HT1080 (cell line): ENCODE measurements at regions not wholly inside any gene's neighbourhood (a gene's known extent, or its start where the extent isn't known, plus 50 kb on each side); places are given as distances from the start of the nearest gene placed in this dataset.

Experiments used
- DNase-seq: peaks from one replicate; pipeline ENCODE4 v3.0.0-alpha.2; 2015; ENCODE audit warnings: low read depth

DNA sequence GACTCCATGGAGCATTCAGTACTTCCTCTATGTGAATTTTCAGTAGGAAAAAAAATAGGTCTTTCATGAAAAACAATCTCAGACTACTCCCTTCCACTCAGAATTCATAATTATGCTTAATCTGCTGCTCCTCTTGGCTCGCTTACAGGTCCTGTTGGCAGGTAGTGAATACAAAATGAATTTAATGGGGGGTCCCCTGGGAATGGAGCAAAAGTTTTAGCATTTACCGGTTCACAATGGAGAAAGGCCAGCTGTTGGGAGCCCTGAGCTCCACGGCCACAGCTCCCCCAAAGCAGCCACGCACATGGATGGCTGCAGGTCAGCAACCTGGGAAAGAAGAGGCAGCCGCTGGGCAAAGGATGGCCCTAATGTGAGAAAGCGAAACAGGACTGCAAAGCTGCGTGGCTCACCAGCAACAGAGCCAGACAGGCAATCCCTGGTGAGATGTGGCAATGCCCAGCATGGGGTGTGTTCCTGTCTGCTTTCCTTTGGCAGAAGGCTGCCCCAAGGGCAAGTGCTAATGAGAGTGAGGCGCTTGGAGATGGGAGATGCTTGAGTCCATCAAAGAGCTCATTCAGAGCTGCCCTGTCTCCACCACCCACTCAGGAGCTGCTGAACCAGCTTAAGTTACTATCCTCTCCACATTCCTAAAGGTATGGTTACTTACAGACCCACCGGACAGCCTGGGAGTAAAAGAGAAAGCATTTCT lies 447.4 kb downstream of the EPHA4 start:
- DNase-seq: peak; percentile 32

GRCh38 chr2:221125691-221126090 lies 446.4 kb downstream of the EPHA4 start:
- no peak for DNase-seq

GRCh38 chr2:221129657-221130056 lies 442.4 kb downstream of the EPHA4 start:
- DNase-seq: no peak

GRCh38 chr2:221130431-221130830 lies 441.7 kb downstream of the EPHA4 start:
- DNase-seq: no peak

GRCh38 chr2:221133941-221134340 lies 438.2 kb downstream of the EPHA4 start:
- peak; percentile 17 for DNase-seq

GRCh38 chr2:221134718-221135117 lies 437.4 kb downstream of the EPHA4 start:
- DNase-seq: no peak

DNA sequence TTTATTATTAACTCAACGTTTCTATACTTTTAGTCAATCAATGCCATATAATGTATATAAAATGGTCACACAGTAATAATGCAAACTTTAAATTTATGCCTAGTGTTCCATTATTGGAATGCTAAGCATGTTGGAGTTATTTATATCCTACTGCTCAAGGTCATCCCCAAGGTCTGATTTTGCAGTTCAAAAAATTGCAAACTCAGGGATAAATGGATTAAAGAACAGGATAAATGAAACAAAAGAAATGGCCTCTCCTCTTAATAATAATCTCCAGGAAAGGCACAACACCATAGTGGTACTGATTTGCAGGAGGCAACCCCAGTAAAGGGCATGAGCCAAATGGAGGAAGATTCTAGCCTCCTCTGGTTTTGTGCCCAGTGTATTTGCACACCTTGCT lies 436.4 kb downstream of the EPHA4 start:
- DNase-seq: no peak

DNA sequence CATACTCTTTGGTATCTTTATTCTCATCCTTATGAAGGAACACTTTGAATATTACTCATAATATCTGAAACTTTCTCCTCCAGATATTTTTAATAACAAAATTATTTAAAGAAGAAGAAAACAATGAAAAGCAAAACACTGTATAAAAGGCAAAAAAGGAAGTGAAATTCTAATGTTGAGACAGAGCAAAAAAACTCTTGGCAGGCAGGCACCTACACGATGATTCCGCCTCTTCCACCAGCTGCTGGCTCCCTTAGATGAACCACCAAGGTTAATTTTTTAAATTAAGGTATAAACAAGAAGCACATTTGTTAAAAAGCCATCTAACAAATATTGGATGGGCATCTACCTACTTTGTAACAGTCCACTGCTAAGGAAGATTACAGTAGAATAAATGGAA lies 434.7 kb downstream of the EPHA4 start:
- no peak for DNase-seq

GRCh38 chr2:221142341-221142740 lies 429.8 kb downstream of the EPHA4 start:
- DNase-seq: no peak

DNA sequence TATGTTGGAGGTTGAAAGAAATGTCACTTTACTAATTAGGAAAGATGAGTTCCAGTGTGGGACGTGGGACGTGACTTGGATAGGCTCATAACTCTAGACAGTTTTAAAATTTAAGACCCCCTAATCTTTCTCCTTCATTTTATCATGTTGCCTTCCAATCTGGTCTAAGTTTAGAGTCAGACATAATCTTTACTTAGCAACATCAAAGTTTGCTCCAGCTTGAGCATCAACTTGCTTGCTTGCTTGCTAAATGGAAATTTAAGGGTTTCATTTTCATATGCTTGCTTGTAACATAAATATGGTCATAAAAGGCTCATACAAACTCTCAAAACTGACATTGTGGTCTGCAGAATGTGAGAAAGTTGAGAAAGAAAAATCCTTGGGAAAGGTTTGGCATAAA lies 428.9 kb downstream of the EPHA4 start:
- no peak for DNase-seq

- no peak for DNase-seq
Measured at GRCh38 chr2:221144909-221145308, 427.2 kb downstream of the EPHA4 start.

DNA sequence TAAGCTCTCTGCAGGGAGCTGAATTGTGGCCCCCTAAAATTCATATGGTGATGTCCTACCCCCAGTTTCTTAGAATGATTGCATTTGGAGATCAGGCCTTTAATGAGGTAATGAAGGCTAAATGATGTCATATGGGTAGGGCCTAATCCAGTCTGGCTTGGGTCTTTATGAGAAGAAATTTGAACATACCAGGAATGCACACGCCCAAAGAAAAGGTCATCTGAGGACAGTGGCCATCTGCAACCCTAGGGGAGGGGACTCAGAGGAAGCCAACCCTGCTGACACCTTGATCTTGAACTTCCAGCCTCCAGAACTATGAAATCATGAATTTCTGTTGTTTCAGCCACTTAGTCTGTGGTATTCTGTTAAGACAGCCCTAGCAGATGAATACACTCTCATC lies 426.7 kb downstream of the EPHA4 start:
- no peak for DNase-seq

GRCh38 chr2:221153226-221153625 lies 418.9 kb downstream of the EPHA4 start:
- DNase-seq: no peak

- DNase-seq: no peak
Measured at GRCh38 chr2:221154176-221154575, 417.9 kb downstream of the EPHA4 start.

DNA sequence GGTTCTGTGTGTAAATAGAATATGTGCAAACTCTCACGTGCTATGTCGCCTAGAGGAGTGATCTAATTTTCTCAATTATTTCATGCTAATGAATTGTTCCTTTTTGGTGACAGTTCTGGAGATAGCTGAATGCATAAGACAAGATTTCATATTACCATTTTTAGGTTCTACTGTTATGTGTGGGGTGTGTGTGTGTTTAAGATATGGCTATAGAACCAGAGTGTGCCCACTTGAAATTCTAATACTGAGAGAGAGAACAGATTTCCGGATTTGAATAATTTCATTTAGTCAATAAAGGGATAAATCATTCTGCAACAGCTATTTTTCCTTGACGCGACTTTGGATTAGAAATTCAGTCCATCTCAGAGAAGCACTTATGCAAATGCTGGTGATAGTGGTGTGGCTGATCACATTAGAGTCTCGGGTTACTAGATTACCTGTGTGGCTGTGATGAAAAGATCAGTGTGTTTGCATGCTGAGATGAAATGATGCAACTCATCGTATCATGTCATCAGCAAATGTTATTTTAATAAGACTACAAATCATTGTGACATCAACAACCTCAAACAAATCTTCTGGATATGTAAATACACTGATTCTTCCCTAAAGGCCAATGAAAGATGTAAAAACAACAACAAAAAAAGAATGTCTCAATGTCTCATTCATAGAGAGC lies 415.9 kb downstream of the EPHA4 start:
- no peak for DNase-seq

DNA sequence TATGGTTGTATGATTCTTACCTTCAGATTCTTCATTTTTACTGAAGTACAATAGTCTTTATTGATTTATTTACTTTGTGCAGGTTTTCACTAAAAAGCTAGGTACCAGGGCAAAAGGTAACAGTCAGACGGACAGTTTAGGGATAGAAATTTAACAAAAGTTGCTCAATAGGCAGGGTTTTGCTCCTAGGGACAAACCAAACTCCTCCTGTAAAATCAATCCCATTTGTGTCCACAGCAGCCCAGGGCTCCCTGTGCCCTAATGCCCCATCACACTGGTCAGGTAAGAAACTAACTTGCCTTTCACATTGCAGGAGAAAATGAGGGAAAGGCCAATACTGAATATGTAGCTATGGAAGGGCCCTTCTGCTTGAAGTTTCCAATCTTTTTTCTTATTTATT lies 410.9 kb downstream of the EPHA4 start:
- no peak for DNase-seq

- no peak for DNase-seq
Measured at GRCh38 chr2:221166292-221166691, 405.8 kb downstream of the EPHA4 start.

GRCh38 chr2:221167561-221167960 lies 404.5 kb downstream of the EPHA4 start:
- DNase-seq: no peak

DNA sequence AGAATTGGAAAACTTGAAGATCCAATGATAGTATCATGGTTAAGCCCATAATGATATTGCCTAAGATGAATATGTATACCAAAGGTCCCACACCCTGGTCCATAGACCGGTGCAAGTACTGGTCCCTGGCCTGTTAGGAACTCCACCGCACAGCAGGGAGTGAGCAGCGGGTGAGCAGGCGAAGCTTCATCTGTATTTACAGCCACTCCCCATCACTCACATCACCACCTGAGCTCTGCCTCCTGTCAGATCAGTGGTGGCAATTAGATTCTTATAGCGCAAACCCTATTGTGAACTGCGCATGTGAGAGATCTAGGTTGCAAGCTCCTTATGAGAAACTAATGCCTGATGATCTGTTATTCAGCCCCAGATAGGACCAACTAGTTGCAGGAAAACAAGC lies 402.4 kb downstream of the EPHA4 start:
- no peak for DNase-seq

- DNase-seq: no peak
Measured at GRCh38 chr2:221170548-221170947, 401.6 kb downstream of the EPHA4 start.

DNA sequence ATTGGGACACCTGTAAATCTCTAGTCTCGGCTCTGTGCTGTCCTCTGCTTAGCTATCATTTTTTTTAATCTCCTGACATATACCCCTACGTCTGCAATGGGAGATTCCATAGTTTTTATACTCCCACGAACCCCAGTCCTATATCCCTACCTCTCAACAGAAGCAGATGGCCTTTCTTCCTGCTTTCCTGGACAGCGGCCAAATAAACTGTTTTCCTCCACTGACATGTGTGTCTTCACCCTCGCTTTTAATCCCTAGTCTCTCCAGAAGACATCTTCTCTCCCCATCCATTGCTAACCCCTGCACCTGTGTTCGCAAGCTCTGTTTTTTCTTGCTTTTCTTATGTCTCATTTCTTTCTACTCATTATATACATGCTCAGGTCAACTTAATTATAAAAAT lies 395.4 kb downstream of the EPHA4 start:
- DNase-seq: no peak

GRCh38 chr2:221178139-221178538 lies 394.0 kb downstream of the EPHA4 start:
- DNase-seq: no peak

GRCh38 chr2:221186873-221187272 lies 385.2 kb downstream of the EPHA4 start:
- no peak for DNase-seq
